SKM-1 (cell line): ENCODE measurements at regions not wholly inside any gene's neighbourhood (a gene's known extent, or its start where the extent isn't known, plus 50 kb on each side); places are given as distances from the start of the nearest gene placed in this dataset.

Experiments
- DNase-seq: peaks from one replicate; lab custom pipeline; 2025; ENCODE audit not compliant: unreplicated experiment; lab: John Stamatoyannopoulos, UW

DNA sequence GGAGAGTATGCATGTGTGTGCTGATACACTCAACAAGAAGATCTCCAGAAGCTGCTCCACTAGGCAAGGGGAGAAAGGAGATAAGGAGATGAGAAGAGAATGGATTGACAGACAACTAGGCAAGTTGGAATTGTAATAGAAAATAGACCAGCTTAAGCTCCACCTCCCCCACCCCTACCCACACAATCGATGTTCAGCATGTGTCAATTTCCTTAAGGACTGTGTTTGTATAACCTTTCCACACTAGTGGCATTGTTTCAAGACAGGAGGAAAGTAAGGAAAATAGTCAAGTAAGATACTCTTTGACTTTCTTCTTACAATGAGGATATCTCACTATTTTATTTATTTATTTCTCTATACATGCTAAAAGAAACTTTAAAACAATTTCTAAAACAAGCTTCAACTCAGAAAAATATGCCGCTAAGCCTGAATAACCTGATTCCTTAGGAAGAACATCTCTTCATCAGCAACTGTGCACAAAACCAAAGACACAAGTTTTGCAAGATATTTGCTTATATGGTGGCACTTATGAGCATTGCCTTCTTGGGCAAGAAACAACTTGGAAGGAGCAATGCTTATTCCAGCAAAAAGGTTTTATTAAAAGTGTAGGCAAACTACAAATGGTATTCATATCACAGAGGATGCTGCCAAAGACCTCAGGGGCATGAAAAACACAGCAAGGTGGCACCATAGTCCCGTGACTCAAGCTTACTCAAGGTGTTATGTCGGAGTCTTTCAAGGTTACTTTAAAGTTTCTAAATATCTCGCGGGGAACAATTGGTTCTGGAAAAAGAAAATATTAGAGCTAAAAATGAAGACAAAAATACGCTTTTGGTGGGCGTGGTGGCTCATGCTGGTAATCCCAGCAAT is 249.1 kb downstream of the COL12A1 start:
- DNase-seq = no peak

DNA sequence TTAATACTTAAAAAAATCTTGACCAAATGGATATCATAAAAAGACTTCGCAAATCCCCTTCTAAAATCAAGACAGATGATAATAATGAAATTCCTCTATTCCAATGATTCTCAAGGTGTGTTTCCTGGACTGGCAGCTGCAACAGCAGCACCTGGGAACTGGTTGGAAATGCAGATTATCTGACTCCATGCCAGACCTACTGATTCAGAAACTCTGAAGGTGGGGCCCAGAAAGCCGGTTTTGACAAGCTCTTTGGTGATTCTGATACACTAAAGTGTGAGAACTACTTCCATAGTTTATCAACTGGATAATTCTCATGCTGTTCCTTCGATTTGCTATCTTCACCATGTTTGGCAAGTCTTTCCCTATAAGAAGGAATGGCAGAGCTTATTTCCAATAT is 252.1 kb downstream of the COL12A1 start:
- DNase-seq = no peak

DNA sequence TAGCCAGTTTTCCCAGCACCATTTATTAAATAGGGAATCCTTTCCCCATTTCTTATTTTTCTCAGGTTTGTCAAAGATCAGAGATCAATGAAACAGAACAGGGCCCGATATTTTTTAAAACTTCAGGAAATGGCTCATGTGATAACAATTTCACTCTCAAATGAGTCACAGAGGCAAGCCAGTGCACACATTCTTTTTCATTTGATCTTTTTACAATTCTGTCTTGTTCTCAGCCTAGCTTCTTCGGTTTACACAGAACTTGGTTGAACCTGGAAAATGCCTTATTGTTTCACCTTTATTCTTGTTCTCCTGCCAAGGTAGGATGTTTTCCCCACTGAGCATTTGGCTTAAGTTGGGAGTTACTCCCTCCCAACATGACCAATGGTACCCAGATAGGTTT is 258.9 kb downstream of the COL12A1 start:
- no peak for DNase-seq

DNA sequence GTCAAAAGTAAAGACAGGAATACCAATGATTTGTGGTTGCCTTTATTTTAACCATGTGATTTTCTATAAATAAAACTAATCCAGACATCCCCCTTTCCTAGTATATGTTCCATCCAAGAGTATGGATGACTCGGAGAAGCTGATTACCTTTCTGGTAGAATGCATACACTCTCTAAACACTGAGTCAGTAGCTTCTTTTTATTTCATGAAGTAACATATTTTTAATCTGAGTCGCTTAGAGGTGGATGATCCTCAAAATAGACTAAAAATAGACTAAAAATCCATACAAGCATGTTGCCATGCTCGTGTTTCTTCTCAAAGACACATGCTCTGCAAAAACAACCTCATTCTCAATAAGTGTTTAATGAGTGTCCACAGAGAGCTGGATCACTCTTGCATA is 263.7 kb downstream of the COL12A1 start:
- DNase-seq = no peak

DNA sequence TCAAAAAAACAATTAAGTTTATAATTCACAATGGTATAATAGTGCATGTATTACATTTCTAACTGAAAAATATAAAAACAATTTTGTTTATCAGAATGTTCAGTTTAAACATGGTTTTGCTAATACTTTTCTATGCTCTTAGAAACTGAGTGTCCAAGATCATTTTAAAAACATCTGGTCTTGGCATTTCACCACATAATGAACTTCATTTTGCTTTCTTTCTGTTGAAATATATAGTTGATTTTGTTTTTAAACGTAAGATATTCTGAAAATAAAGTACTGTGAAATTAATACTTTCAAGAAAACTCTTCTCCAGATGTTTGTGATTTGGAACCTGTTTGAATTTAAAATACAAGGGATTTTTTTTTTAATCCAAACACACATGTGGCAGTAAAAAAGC is 264.4 kb downstream of the COL12A1 start:
- no peak for DNase-seq

DNA sequence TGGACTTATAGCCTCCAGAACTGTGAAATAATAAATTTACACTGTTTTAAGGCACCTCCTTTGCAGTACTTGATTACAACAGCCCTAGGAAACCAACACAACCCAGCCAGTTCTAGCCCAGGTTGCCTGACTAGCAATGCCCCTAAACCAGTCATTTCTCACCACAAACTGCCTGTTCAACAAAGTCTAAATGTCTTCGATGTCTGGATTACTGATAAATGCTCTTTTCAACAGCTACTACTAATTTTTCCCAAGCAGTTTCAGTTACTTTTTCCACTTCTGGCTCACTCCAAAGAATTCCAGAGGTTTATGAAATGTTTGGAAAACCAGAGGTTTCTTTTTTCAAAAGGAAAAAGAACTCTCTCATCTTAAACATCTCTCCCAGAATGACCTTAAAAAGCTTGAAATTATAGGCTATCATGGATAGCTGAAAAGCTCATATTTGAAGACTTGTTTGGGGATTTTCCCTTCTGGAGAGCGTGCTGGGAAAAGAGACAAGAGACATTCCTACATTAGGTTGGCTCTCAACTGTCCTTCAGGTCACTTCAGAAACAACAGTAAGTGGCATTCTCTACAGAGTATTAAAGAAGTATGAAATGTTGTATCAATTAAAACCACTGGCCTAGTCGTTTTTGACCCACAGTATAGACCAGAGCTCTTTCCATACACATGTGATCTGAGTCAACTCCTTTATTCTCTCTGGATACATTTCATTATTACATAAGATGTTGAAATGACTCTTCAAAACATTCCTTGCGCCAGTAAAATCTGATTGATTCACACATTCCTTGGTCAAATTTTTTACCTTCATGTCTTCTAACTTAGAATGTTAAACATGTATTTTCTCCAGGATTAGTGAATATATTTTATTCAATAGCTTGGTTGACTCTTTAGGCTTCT is 265.9 kb downstream of the COL12A1 start:
- DNase-seq = no peak

DNA sequence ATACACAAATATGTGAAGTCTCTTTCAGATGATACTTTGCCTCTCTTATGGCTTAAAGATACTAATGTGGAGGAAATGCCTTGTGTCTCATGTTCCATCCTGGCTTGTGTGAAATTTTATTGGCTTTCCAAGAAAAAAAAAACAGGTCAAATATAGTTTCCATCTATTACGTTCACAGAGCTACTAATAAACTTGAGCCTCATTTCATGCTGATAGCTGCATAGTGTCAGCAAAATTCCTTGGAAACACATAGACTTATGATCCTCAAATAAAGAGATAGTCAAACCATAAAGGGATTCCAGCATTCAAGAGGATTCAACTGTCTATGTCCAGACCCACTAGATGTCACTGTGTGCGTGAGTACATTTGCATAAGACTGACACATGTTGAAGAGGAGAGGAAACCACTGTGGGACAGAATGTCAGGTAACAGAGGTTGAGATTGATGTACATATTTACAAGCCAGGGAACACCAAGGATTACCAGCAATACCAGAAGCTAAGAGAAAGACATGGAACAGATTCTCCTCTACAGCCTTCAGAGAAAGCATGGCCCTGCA is 266.6 kb downstream of the COL12A1 start:
- DNase-seq = no peak

DNA sequence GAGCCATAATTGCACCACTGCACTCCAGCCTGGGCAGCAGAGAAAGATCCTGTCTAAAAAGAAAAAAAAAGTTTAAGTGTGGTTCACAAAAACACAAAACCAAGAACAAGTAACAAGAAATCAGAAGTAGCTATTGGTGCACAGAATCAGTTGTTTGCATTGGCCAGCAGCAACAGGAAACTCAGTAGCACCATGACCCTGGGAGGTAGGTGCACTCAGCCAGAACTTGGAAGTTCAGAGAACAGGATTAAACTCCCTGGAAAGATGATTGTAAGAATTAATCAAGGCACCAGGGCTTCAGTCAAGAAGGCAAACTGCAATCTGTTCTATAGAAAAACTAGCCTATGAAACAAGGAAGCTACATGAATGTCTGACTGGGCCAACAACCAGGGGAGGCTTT is 267.9 kb downstream of the COL12A1 start:
- no peak for DNase-seq

DNA sequence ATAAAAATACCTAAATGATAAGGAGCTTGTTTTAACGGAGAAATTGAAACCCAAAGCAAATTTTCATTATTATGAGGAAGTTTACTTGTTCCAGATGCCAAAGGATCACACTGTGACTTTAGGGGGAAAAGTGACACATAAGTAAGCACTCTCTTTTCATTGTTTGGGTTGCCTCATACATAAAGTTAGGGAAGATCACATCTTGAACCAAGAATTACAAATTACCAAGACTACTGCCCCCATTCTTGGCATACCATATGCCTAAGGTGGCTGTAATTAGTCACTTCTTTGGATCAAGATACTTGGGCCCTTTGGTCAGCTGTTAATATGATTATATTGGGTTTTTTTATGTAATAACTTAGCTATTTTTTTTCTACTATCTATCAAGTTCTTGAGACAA is 269.0 kb downstream of the COL12A1 start:
- DNase-seq = no peak

DNA sequence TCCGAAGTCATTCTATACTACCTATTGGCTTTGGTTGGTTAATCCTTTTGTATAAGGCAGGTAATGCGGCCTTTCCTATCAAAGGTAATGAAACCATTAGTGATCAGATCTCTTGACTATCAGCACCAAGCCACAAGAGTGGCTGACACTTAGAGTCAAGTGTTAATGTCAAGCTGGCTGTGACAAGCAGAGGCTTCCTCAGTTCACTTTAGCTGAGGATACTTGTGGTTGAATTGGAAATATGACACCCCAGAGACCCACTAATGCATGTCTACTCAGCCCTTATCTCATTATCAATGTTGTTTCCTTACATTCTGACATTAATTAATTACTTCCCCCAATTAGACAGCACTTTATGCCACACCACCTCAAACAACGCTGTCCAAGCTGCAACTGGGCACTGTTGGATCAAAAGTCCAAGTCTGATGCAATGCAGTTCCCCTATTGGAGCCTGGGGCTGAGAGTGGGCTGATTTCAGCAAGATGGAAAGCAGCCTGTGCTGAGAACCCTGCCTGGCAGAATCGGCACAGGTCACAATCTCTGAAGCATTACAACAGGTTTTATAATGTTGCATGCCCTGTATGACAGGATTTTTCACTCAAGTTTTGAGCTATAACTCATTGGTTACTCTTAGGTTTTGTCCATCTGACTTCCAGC is 273.5 kb downstream of the COL12A1 start:
- no peak for DNase-seq

DNA sequence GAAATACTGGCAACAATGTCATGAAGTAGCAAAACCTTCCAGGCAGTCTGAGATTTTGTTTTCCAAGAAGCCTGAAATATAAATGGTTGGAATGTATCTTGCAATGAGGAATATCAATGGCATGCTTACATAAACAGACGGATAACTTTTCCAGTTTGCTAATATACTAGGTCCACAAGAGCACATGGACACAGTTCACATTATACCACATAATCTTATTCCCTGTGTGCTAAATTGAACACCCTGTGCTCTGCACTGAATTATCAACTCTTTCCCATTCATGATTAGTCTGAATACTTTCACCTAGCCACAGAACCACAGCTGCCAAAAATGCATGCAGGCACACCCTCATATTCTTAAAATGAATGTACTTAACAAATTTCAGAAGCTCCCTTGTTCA is 274.3 kb downstream of the COL12A1 start:
- DNase-seq = no peak

DNA sequence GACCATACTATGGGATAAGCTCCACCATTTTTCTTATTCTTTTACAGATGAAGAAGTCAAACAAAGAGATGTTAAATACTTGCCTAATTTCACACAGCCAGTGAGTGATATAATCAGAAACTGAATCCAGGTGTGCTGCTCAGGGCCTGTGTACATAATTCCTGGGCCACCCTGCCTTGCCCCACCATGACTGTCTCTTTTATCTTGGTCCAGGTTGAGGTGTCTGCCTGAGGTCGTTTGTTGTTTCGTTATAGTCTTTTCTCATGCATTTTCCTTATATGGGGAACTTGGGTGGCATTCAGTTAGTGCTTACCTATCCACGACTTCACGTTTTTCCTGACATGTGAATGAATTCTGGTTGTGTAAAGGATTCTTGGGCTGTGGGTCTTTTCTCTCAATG is 277.6 kb downstream of the COL12A1 start:
- no peak for DNase-seq

DNA sequence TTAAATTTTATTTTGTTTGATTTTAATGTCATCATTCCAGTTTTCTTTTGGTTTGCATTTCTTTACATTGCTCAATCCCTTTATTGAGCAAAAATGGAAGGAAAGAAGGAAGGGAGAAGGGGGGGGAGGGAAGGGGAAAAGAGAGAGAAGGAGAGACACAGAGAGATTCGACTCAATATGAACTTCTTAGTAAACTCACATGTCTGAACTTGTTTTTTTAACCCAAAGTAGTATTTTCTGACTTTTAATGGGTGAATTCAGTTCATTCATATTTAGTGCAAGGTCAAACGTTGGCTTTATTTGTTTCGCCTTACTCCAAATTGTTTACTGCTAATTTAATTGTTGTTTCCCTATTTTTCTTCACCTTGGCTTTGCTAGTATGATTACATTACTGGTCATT is 278.6 kb downstream of the COL12A1 start:
- DNase-seq = no peak

DNA sequence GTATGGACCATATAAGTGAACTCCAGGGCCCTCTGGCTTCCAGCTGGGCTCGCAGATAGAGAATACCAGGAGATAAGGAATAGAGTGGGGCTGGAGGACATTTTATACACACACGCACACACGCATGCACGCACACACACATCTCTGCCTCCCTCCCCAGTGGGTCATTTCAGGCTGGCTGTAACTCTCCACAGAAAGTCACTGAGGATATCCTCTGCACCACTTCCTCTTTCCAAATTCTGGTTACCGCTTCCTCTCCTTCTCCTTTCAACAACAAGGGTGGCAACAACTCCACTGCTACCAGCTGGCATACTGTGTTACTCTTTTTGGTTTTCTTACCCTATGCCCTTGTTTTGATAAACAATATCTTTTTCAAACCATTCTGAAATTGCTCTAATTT is 280.2 kb downstream of the COL12A1 start:
- peak; percentile 88 for DNase-seq

DNA sequence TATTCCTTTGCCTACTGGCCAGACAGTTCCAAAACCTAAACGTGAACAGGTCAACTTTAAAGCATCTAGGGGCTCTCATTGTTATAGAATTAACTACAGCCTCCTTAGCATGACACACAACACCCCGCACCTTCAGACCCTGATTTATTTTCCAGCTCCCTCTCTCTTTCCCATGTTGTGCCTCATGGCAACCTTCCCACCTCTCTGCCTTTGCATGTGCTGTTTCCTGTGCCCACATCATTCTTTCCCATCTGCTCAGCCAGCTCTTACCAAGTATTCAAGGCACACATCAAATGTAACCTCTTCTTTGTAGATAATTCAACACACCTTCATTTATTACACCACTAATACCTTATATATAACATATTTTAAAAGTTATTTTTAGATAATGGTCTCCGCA is 291.0 kb downstream of the COL12A1 start:
- DNase-seq = no peak

DNA sequence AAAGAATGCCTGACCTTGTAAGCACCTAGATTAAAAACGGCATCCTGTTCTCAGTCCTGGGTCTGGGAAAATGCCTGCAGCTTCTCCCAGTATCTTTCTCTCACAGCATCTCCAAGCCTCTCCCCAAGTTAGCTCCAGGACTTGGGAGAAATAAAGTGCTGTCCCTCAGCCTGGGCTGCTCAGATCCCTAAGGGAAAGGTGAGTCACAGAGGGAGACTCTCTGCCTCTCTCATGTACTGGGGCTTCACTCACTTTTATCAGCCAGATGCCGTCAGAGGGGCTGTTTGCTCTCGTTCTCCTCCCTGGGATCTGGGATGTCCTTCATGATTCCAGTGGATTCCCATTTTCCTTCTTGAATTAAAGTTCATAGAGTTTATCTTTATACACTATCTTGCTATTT is 293.6 kb downstream of the COL12A1 start:
- DNase-seq = no peak

DNA sequence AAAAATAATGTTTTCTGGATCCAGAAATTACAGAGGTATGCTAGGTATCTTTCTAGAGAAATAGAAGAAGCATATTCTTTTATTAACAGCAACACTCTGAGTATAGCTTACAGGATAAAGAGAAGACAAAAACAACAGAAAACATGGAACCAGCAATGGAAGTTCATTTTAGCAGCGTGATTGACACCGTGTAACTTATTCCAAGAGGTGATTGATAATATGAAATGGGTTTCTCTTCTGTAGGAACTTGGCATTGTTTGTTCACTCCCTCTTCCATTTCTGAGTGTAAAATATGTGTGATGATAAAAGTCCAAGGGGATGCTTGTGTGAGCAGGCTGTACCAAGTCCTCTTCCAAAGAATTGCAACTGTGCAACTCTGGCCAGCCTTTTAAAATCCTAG is 303.0 kb downstream of the COL12A1 start:
- no peak for DNase-seq

DNA sequence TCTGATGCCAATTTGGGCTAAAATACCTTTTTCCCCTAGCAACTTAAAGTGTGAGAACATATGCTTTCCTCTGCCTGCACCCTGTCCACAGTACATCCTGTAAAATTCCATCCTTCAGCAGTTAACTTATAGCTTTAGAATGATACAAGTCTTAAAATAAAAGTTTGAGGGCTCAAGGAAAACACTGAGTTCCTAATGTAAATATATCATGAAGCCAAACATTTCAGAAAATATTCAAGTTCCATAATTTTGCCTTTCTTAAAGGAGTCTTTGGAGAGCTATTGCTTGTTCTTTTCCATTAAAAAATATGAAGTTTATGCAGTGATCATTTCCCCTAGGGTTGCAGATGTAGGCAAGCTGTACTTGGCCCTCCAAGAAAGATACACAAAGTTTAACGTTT is 303.8 kb downstream of the COL12A1 start:
- no peak for DNase-seq

DNA sequence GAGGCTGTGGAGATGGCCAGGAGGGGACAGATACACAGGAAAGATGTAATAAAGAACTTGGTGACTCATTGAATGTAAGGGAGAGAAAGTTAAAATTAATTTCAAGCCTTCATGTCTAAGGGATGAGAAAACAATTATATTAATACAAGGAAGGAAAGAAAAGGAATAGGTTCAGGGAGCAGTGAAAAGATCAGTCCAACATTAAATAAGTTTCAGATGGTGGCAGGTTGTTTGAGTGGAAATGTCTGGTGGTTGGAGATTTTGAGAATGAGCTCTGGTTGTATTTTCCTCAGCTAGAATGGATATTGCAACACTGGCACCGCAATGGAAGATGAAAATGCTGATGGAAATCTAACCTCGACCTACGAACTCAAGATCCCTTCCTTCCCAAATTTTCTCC is 304.3 kb downstream of the COL12A1 start:
- DNase-seq = no peak

DNA sequence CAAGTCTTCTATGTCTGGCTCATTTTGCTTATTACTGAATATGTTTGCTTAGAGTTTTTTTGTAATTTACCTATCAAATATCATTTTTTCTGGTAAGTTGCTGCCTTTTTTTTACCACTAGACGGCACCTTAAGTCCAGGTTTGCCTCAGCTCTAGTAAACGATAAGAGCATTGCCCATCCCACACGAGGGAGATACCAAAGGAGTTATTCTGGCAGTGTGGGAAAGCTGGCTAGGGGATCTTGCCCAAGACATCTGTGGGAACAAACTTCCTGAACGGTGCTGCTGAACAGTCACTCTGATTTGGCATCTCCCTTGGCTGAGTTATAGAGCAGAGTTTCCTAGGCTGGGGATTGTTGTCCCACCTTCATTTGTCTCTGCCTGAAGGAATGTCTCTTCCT is 306.4 kb downstream of the COL12A1 start:
- DNase-seq = no peak

DNA sequence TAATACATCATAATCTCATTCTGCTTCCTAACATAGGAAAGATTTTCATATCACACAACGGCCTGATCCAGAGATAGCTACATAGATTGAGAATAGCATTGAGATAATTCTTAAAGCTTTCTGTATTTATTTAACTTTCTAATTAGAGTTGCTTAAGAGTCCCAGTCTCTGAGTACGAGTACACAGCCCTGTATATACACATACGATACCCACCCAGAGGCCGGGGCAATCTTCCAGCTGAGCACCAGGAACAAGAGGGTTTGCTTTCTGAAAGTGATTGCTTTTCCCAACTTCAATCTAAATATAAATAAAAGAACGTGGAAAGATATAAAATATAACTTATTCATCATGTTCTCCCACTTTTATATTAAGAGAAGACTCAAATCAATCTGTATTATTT is 313.8 kb downstream of the COL12A1 start:
- DNase-seq = no peak
